Suprapubic skin (tissue), 4 donors: ENCODE measurements at regions not wholly inside any gene's neighbourhood (a gene's known extent, or its start where the extent isn't known, plus 50 kb on each side); places are given as distances from the start of the nearest gene placed in this dataset.

Experiments
- EP300 ChIP-seq: sonication (generic); formaldehyde crosslinking; IDR thresholded peaks from one replicate; pipeline ENCODE4 v1.6.1; 2017; ENCODE audit warnings: antibody characterized with exemption
- POLR2A ChIP-seq, 2 donors: fragments of 450-650 bp; IDR thresholded peaks; one replicate each; pipeline ENCODE4 v1.6.1; 2017; ENCODE audit warnings: antibody characterized with exemption in 2 of 2, mild to moderate bottlenecking in 2 of 2, moderate library complexity in 2 of 2
- POLR2AphosphoS5 ChIP-seq, 3 donors: sonication (generic); formaldehyde crosslinking; IDR thresholded peaks; one replicate each; pipeline ENCODE4 v1.6.1; 2017; ENCODE audit warnings: antibody characterized with exemption in 3 of 3
- TF ChIP-seq, protein P1 (sequence below), 2 donors: fragments of 200-600 bp in 1 of 2; fragments of 450-650 bp in 1 of 2; sonication (generic) in 1 of 2; IDR thresholded peaks; one replicate each; pipeline ENCODE4 v1.5.1; 2016 to 2019; ENCODE audit warnings: antibody characterized with exemption in 2 of 2, mild to moderate bottlenecking in 1 of 2, moderate library complexity in 1 of 2

DNA sequence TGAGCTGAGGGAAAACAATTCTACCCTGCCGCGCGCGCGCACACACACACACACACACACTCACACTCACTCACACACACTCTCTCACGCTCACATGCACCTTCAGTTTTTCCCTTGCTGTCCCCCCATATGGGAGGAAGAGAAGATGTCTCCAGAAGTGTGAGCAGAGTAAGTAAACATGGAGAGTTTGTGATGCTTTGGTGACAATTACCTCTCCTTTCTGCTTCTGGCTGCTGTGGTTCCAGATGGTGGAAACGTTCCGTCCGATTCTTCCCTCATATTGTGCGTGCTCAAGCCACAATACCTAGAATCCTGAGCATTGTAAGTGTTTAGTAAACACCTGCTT, 86.7 kb downstream of the LINC00237 start:
- TF ChIP-seq, protein P1, sequence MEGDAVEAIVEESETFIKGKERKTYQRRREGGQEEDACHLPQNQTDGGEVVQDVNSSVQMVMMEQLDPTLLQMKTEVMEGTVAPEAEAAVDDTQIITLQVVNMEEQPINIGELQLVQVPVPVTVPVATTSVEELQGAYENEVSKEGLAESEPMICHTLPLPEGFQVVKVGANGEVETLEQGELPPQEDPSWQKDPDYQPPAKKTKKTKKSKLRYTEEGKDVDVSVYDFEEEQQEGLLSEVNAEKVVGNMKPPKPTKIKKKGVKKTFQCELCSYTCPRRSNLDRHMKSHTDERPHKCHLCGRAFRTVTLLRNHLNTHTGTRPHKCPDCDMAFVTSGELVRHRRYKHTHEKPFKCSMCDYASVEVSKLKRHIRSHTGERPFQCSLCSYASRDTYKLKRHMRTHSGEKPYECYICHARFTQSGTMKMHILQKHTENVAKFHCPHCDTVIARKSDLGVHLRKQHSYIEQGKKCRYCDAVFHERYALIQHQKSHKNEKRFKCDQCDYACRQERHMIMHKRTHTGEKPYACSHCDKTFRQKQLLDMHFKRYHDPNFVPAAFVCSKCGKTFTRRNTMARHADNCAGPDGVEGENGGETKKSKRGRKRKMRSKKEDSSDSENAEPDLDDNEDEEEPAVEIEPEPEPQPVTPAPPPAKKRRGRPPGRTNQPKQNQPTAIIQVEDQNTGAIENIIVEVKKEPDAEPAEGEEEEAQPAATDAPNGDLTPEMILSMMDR (IDR thresholded peaks at IDR 0.05), result no peak
- TF ChIP-seq POLR2AphosphoS5 (IDR thresholded peaks at IDR 0.05) (no peak), POLR2A (IDR thresholded peaks at IDR 0.05) (no peak), EP300 (no peak)
